Fibroblast of upper back skin (primary cell): ENCODE measurements at regions not wholly inside any gene's neighbourhood (a gene's known extent, or its start where the extent isn't known, plus 50 kb on each side); places are given as distances from the start of the nearest gene placed in this dataset.

ENCODE experiments used
- DNase-seq: peaks from one replicate; pipeline ENCODE4 v3.0.0-alpha.2; 2013

DNA sequence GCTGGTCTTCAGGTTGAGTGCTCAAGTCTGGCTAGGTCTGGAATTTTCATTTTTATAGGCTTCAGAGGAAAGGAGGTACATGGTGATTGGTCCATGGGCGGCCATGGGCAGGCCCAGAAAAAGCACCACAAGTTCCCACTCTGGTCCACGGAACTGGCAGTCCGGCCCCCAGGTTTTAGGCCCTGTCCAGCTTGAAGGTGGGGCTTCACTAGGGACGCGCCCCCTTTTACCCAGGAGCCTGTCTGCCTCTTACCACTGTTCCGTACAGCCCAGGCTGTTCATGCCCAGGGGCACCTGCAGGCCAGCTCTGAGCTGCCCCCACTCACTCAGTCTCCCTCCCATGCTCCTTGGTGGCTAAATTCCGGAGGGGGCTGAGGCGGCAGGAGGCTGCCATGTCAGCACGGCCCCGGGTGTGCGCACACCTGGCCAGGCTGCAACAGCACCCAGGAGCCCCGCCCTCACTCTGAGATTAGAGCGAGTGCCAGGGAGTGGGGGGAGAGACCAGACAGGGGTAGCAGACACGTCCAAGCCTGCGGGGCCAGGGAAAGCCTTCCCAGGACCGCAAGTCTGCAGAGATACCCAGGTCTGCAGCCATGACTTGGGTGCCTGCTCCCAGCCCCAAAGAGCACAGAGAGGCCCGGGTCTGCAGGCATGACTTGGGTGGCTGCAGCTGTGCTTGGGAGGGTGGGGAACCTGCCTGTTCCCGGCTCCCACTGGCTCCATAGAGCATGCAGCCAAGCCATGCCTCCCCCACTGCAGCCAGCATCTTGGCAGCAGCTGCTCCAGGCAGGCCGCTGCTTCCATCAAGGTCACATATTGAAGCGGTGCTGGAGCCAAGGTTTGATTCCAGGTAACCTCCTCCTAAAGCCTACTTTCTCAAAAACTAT is 390.2 kb upstream of the SGCD start:
- no peak for DNase-seq

GRCh38 chr5:155938051-155938450 is 388.9 kb upstream of the SGCD start:
- DNase-seq = no peak

- DNase-seq = no peak
These were observed 385.6 kb upstream of the SGCD start for GRCh38 chr5:155941340-155941739.

- DNase-seq = peak; percentile 78
These were observed 383.2 kb upstream of the SGCD start for GRCh38 chr5:155943516-155944407.

DNA sequence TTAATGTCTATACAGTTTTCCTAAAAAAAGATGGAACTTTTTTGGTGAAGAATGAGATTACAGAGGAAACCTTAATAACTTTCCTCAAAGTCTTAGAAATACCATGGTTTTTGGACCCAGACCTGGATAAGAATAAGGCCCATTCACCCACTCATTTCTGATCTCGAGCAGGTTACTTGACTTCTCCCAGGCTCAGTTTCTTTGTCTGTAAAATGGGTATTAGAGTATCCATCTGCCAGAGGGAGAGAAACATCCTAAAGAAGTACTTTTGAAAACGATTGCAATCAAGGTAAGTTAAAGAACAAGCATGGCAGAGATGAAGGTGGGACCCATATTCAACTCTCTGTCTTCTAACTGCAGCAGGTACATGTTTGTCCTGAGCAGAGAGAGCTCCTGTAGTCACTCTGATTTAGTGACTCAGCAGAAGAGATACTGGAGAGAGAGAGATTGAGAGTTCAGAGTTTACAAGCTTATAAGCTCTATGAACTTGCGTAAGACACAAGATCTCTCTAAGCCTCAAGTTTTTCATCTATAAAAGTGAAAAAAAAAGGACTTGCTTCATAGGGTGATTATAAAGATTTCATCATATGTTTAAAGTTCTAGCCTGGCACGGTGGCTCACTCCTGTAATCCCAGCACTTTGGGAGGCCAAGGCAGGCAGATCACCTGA is 379.4 kb upstream of the SGCD start:
- DNase-seq = peak; percentile 18

DNA sequence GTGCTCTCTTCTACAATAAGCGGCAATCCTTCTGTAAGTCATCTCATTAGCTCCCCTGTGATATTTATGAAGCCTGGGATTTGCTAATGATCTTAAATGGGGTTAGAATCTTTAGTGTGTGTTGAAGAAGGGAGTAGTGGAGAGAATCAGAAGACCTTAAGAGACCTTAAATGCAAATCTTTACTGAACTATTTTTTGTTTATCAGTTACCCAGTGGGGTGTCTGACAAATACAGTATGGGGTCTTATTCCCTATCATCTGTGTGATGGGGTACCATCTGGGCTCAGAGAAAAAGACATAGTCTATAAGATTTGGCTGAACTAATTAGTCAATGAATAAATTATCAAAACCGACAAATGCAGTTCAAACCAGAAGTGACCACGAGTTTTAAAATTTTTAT is 378.4 kb upstream of the SGCD start:
- DNase-seq = no peak

DNA sequence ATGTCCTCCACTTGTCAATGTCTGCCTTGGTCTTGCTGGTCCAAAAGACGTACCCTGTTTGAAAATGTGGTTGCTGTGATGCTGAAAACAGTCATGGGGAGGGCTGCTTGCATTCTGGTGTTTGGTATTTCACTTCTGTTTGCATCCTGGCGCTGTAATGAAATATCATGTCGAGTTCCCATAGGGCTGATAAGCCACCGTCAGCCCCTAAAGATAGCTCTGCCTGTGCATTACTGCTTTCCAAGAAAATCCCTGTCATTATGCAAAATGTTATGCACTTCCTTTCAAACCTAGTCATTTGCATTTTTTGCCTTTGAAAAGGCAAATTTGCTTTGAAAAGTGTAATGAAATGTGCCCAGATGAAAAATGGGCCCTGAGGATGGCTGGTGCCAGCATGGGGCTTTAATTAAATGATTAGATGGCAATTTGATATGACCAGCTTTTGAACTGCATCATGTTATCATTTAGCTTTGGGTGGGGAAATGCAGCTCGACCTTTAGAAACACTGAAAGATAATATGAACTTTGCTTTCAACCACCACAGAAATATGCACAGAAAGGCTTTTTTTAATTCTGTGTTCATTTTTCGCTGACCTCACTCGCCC is 374.4 kb upstream of the SGCD start:
- DNase-seq = no peak

DNA sequence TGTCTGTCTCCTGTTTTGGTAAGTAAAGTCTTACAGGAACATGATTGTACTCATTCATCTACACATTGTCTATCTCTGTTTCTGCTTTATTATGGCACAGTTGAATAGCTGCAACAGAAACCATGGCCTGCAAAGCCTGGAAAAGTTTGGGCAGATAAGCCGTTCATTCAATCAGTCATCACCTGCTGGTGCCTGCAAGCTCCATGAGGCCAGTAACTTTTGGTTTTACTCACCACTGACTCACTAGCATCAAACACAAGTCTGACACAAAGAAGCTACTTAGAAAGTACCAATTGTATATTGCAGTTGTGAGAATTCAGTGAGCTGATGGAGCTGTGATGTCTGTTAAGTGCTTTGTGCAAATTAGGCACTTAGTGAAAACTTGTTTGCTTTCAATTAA is 373.6 kb upstream of the SGCD start:
- peak; percentile 54 for DNase-seq

DNA sequence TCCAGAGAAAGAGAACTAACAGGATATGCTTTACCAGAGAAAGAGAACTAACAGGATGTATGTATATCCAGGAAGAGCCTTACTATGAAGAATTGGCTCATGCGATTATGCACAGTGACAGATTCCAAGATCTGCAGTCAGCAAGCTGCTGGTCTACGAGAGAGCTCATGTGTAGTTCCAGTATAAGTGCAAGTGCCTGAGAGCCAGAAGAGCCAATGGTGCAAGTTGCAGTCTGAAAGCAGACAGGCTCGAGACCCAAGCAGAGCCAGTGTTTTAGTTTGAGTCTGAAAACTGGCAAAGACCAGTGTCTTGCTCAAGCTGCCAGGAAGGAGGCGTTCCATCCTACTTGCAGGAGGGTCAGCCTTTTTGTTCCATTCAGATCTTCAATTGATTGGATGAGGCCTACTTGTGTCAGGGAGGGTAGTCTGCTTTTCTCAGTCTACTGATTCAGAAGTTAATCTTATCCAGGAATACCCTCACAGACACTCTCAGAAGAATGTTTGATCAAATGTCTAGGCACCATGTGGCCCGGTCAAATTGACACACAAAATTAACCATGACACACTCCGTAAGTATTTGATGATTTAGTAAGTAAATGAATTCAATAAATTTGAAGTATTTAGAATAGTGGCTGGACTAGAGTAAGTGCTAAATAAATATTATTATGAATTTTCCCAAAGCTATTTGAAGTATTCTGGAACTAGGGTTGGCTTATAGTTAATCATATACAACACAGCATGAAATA is 372.1 kb upstream of the SGCD start:
- peak; percentile 86 for DNase-seq

GRCh38 chr5:155957884-155958283 is 369.1 kb upstream of the SGCD start:
- no peak for DNase-seq

GRCh38 chr5:155959082-155959481 is 367.9 kb upstream of the SGCD start:
- no peak for DNase-seq

DNA sequence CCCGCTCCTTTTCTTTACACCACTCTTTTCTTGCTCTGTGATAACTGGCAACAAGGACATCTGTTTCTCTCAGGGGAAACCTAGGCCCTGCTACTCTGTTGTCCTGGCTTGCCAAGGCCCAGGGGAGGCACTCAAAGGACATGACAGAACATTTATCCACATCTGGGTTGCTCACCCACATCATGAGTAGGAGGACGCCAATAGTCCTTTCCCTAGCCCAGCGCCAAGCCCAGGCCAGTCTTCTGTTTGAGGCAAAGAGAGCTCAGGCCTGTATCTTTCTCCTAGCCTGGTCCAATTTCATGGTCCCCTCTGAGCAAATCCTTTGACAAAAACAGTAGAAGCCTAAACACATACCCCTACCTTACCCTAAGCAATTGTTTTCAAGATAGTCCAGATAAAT is 366.8 kb upstream of the SGCD start:
- no peak for DNase-seq

- no peak for DNase-seq
These were observed 357.4 kb upstream of the SGCD start for GRCh38 chr5:155969537-155969936.

GRCh38 chr5:155974369-155974768 is 352.6 kb upstream of the SGCD start:
- DNase-seq = no peak

DNA sequence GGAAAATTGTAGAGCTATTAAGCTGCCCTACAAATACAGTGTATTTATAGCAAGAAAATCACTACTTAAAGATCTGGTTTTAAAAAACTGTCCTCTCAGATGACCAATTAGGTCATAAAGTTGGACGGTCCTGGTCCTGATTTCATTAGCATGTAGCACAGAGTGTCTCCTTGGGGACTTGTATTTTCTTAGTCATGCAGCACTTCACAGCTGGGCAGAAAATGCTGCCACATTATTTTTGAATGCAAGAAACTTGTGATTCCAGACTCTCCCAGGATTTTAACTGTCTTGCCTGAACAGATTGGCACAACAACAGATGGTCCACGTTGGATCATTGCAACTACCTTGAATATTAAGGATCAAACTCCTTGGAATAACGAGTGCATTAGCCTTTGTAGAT is 348.1 kb upstream of the SGCD start:
- no peak for DNase-seq

- DNase-seq = no peak
These were observed 344.6 kb upstream of the SGCD start for GRCh38 chr5:155982354-155982753.

DNA sequence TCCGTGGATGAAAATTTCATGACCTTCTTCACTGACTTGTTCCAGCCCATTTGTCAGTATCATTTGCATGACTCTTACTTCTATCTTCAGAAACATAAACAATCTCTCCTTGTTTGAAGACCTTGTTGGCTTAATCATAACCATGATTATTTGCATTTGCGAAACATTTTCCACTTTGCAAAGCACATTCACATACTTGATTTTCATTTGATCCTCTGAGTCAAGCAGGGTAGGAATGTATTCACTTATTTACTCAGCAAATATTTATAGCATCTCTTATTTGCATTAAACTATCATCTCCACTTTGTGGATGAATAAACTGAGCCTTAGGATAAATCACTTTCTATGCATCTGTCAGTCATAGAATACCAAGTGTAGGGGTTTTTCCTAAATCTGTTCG is 343.0 kb upstream of the SGCD start:
- DNase-seq = peak; percentile 59

DNA sequence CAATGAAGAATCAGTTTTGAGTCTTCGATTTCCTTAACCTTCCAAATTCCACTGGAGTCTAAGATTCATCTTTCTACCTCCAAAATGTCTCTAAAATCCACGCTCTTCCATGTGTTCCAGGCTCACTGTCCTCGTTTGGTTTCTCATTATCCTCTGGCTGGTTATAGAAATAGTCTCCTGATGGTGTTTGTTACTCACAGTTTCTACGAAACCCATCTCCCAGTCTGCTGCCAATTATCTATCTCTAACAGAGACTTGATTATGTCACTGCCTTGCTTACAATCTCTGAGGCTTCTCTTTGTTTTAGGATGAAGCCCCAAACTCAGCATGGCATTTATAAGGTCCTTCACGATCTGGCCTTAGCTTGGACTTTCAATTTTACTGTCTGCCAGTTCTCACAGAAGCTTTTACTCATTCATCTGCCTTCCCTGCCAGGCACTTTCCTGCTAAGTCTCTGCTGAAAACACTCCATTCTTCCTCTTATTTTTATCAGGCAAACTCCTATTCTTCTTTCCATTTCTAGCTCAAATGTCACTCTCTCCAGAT is 339.6 kb upstream of the SGCD start:
- DNase-seq = no peak

DNA sequence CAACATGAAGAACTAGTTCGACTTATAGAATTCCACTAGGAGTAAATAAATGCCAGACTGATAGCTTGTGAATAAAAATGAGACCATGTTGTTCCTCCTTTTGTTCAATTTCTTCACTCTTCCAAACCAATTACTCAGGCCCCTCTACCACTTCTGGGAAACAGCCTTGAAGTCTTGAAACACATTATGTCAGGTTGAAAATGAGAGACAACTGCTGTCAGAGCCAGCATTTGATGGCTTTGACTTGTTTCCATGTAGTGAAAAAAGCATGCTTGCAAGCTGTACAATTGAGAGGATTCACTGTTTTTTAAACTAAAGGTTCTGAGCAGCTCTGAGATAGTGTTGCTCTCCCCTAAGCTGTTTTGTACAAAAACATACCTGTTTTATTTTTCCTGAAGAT is 337.1 kb upstream of the SGCD start:
- no peak for DNase-seq

DNA sequence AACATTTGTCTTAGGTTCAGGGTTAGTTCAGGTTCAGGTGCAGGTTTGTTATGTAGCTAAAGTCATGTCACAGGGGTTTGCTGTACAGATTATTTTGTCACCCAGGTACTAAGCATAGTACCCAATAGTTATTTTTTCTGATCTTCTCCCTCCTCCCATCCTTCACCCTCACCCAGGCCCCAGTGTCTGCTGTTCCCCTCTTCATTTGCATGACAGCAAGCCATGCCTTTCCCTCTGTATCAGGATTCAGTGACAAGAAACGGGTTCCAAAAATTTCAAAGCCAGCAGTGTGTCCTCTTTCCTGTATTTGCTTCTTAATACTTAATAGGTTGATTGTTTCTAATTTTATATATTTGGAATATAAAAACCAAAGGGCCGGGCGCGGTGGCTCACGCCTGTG is 330.8 kb upstream of the SGCD start:
- DNase-seq = no peak

DNA sequence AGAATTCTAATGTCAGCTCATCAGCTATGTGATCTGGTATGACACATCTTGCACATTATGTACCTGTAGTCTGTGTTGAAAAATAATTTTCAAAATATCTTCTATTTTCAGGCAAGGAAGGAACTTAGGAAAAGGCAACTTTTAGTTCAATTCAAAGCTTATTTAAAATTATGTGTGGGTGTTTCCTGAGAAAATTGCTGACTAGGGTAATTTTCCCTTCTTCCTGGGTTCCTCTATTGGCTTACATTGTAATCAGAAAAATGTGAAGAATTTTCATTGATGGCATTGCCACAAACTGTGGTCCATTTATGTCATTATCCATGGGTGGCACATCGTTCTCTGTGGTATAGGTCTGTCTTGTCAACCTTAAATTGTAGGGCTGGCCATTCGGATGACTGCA is 328.7 kb upstream of the SGCD start:
- DNase-seq = no peak

DNA sequence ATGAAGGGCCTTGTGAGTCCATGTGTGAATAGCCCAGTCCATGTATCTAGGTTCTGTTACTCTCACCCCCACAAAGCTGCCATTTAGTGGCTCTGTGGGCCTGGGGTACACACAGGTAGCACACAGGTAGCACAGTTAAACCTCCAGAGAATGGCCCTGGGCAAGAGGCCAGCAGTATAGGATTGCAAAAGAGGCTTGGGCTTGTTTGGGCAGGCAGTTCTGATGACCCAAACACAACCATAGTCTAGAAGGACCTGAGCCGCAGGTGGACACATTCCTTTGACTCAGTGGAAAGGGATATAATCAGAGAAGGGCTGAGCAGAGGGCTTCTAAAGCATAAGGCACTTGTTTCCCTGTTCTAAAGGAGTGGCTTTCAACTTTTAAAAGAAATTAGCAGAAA is 326.8 kb upstream of the SGCD start:
- no peak for DNase-seq
